ENCODE measurements at regions not wholly inside any gene's neighbourhood (a gene's known extent, or its start where the extent isn't known, plus 50 kb on each side); places are given as distances from the start of the nearest gene placed in this dataset.

DNA sequence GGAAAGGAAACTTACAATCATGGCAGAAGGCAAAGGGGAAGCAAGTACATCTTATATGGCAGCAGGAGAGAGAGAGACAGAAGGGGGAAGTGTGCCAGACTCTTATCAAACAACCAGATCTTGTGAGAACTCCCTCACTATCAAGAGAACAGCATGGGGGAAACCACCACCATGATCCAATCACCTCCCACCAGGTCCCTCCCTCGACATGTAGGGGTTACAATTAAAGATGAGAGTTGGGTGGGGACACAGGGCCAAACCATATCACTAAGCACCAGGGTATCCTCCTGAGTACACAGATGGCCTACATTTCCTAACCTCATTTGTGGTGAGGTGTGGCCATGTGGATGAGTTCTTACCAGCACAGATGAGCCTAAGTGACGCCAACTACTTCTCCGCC lies 348.6 kb upstream of the ZFHX3 start:
- TF ChIP-seq POLR2A (IDR thresholded peaks at IDR 0.05; ENCODE audit: low read length) = no peak
- TF ChIP-seq GATA1 (IDR thresholded peaks at IDR 0.05; ENCODE audit: low read depth, low read length) = no peak
